Activated naive CD8-positive, alpha-beta T cell treated with anti-CD3 and anti-CD28 coated beads, Interleukin-2, amount 10 ng/mL, durations not matched to agents 7 days and 5 days (primary cell): ENCODE measurements at regions not wholly inside any gene's neighbourhood (a gene's known extent, or its start where the extent isn't known, plus 50 kb on each side); places are given as distances from the start of the nearest gene placed in this dataset.

Experiments used
- ATAC-seq: fragments of 150-1000 bp; cut with Tn5 transposase; one replicate; pipeline ENCODE4 v1.10.0; 2021; ENCODE audit warnings: low read depth, moderate library complexity
- POLR2A ChIA-PET: fragments of 350-600 bp; sonication (Branson Sonifier 250); formaldehyde crosslinking; loops from one replicate; lab custom pipeline; 2021; ENCODE audit warnings: antibody characterized with exemption; lab: Charles Lee
- DNase-seq: peaks from one replicate; pipeline ENCODE4 v3.0.0; 2021
- H3K27ac Mint-ChIP-seq: one replicate; pipeline ENCODE4 v1.8.0; 2022; ENCODE audit warnings: mild to moderate bottlenecking, mixed read lengths
- H3K27me3 Mint-ChIP-seq: one replicate; pipeline ENCODE4 v1.8.0; 2022; ENCODE audit warnings: mild to moderate bottlenecking, moderate library complexity, mixed read lengths
- H3K36me3 Mint-ChIP-seq: one replicate; pipeline ENCODE4 v1.8.0; 2021; ENCODE audit warnings: mild to moderate bottlenecking, mixed read lengths
- H3K4me1 Mint-ChIP-seq: one replicate; pipeline ENCODE4 v1.8.0; 2021; ENCODE audit warnings: mixed read lengths
- H3K4me3 Mint-ChIP-seq: one replicate; pipeline ENCODE4 v1.8.0; 2022; ENCODE audit warnings: mild to moderate bottlenecking, moderate library complexity, mixed read lengths
- H3K9me3 Mint-ChIP-seq: one replicate; pipeline ENCODE4 v1.8.0; 2021; ENCODE audit warnings: mixed read lengths

GRCh38 chr15:31245135-31245689 is 81.4 kb upstream of the KLF13 start:
- no peak overlapping the region for H3K4me3 Mint-ChIP-seq
- DNase-seq (no peak), ATAC-seq (no peak)
- H3K27ac Mint-ChIP-seq = peak overlapping the region; percentile 19
- no peaks in the 10 kb centered on the region for H3K36me3 Mint-ChIP-seq
- peaks cover 19% of the 10 kb centered on the region for H3K4me1 Mint-ChIP-seq
- POLR2A ChIA-PET = interaction anchor here (1.2 kb wide), 1 partner anchor 11 kb away, joined by 3 read pairs; no protein-coding TSS in a partner anchor
- H3K9me3 Mint-ChIP-seq = no peaks in the 10 kb centered on the region
- peaks cover 3% of the 10 kb centered on the region for H3K27me3 Mint-ChIP-seq

GRCh38 chr15:31245756-31246155 is 80.9 kb upstream of the KLF13 start:
- H3K9me3 Mint-ChIP-seq = no peaks in the 10 kb centered on the region
- H3K36me3 Mint-ChIP-seq = no peaks in the 10 kb centered on the region
- H3K4me3 Mint-ChIP-seq = no peak overlapping the region
- ATAC-seq (no peak), DNase-seq (no peak)
- peaks cover 17% of the 10 kb centered on the region for H3K4me1 Mint-ChIP-seq
- H3K27ac Mint-ChIP-seq = no peak overlapping the region
- peaks cover 8% of the 10 kb centered on the region for H3K27me3 Mint-ChIP-seq
- POLR2A ChIA-PET = interaction anchor here (1.2 kb wide), 1 partner anchor 11 kb away, joined by 3 read pairs; no protein-coding TSS in a partner anchor

- ATAC-seq (no peak), DNase-seq (no peak)
- Mint-ChIP-seq H3K4me3 (no peak overlapping the region), H3K4me1 (peaks cover 4% of the 10 kb centered on the region), H3K27me3 (peaks cover 13% of the 10 kb centered on the region), H3K36me3 (no peaks in the 10 kb centered on the region), H3K27ac (no peak overlapping the region), H3K9me3 (no peaks in the 10 kb centered on the region)
- POLR2A ChIA-PET = no interaction called here
Measured at GRCh38 chr15:31247404-31247803, 79.2 kb upstream of the KLF13 start.

- POLR2A ChIA-PET = no interaction called here
- no peaks in the 10 kb centered on the region for H3K36me3 Mint-ChIP-seq
- peaks cover 4% of the 10 kb centered on the region for H3K4me1 Mint-ChIP-seq
- H3K4me3 Mint-ChIP-seq = no peak overlapping the region
- DNase-seq (no peak), ATAC-seq (no peak)
- peak overlapping the region; percentile 65 for H3K27ac Mint-ChIP-seq
- peaks cover 16% of the 10 kb centered on the region for H3K27me3 Mint-ChIP-seq
- H3K9me3 Mint-ChIP-seq = no peaks in the 10 kb centered on the region
Measured at GRCh38 chr15:31248263-31248662, 78.4 kb upstream of the KLF13 start.

GRCh38 chr15:31248951-31249350 is 77.7 kb upstream of the KLF13 start:
- Mint-ChIP-seq H3K36me3 (no peaks in the 10 kb centered on the region), H3K27me3 (peaks cover 16% of the 10 kb centered on the region), H3K4me3 (no peak overlapping the region), H3K4me1 (peaks cover 4% of the 10 kb centered on the region), H3K27ac (no peak overlapping the region), H3K9me3 (no peaks in the 10 kb centered on the region)
- no peak for ATAC-seq
- POLR2A ChIA-PET = no interaction called here
- DNase-seq = no peak

- Mint-ChIP-seq H3K36me3 (no peaks in the 10 kb centered on the region), H3K9me3 (no peaks in the 10 kb centered on the region)
Measured at GRCh38 chr15:31250033-31250432, 76.6 kb upstream of the KLF13 start.

GRCh38 chr15:31251165-31251564 is 75.5 kb upstream of the KLF13 start:
- H3K36me3 Mint-ChIP-seq = no peaks in the 10 kb centered on the region
- ATAC-seq (no peak), DNase-seq (no peak)
- H3K27me3 Mint-ChIP-seq = peaks cover 13% of the 10 kb centered on the region
- H3K4me1 Mint-ChIP-seq = peaks cover 6% of the 10 kb centered on the region
- no peaks in the 10 kb centered on the region for H3K9me3 Mint-ChIP-seq
- no peak overlapping the region for H3K27ac Mint-ChIP-seq
- POLR2A ChIA-PET = no interaction called here
- no peak overlapping the region for H3K4me3 Mint-ChIP-seq

More at GRCh38 chr15:31250033-31250432, 76.6 kb upstream of the KLF13 start:
- Mint-ChIP-seq H3K27ac (no peak overlapping the region), H3K27me3 (peaks cover 14% of the 10 kb centered on the region), H3K4me1 (peaks cover 5% of the 10 kb centered on the region), H3K4me3 (no peak overlapping the region)
- POLR2A ChIA-PET = no interaction called here
- no peak for DNase-seq
- ATAC-seq = no peak

GRCh38 chr15:31252171-31252785 is 74.4 kb upstream of the KLF13 start:
- DNase-seq (no peak), ATAC-seq (no peak)
- Mint-ChIP-seq H3K27me3 (peaks cover 13% of the 10 kb centered on the region), H3K4me1 (peaks cover 14% of the 10 kb centered on the region), H3K27ac (no peak overlapping the region), H3K9me3 (no peaks in the 10 kb centered on the region), H3K4me3 (no peak overlapping the region), H3K36me3 (no peaks in the 10 kb centered on the region)
- POLR2A ChIA-PET = interaction anchor here (1.3 kb wide), 1 partner anchor 11 kb away, joined by 4 read pairs; no protein-coding TSS in a partner anchor

- DNase-seq (no peak), ATAC-seq (no peak)
- Mint-ChIP-seq H3K27me3 (peaks cover 13% of the 10 kb centered on the region), H3K4me3 (no peak overlapping the region), H3K4me1 (peaks cover 31% of the 10 kb centered on the region), H3K36me3 (peaks cover 4% of the 10 kb centered on the region), H3K27ac (no peak overlapping the region), H3K9me3 (no peaks in the 10 kb centered on the region)
- POLR2A ChIA-PET = interaction anchor here (0.8 kb wide), 1 partner anchor 9 kb away, joined by 3 read pairs; no protein-coding TSS in a partner anchor
Measured at GRCh38 chr15:31254431-31255175, 72.0 kb upstream of the KLF13 start.

GRCh38 chr15:31255176-31255510 is 71.5 kb upstream of the KLF13 start:
- POLR2A ChIA-PET = no interaction called here
- DNase-seq = no peak
- H3K4me1 Mint-ChIP-seq = peaks cover 31% of the 10 kb centered on the region
- H3K27me3 Mint-ChIP-seq = peaks cover 13% of the 10 kb centered on the region
- no peak for ATAC-seq
- H3K27ac Mint-ChIP-seq = no peak overlapping the region
- no peak overlapping the region for H3K4me3 Mint-ChIP-seq
- H3K9me3 Mint-ChIP-seq = no peaks in the 10 kb centered on the region
- peaks cover 4% of the 10 kb centered on the region for H3K36me3 Mint-ChIP-seq

- Mint-ChIP-seq H3K27ac (no peak overlapping the region), H3K4me3 (no peak overlapping the region), H3K27me3 (peaks cover 7% of the 10 kb centered on the region), H3K9me3 (no peaks in the 10 kb centered on the region), H3K36me3 (peaks cover 4% of the 10 kb centered on the region), H3K4me1 (peaks cover 31% of the 10 kb centered on the region)
- POLR2A ChIA-PET = interaction anchor here (1.0 kb wide), 1 partner anchor 11 kb away, joined by 3 read pairs; no protein-coding TSS in a partner anchor
- DNase-seq = no peak
- ATAC-seq = no peak
Measured at GRCh38 chr15:31255732-31256377, 70.8 kb upstream of the KLF13 start.

GRCh38 chr15:31256378-31257265 is 70.0 kb upstream of the KLF13 start:
- H3K27ac Mint-ChIP-seq = no peak overlapping the region
- H3K36me3 Mint-ChIP-seq = peaks cover 4% of the 10 kb centered on the region
- peaks cover 4% of the 10 kb centered on the region for H3K27me3 Mint-ChIP-seq
- no peaks in the 10 kb centered on the region for H3K9me3 Mint-ChIP-seq
- DNase-seq (no peak), ATAC-seq (no peak)
- peaks cover 36% of the 10 kb centered on the region for H3K4me1 Mint-ChIP-seq
- no peak overlapping the region for H3K4me3 Mint-ChIP-seq
- POLR2A ChIA-PET = interaction anchor here (1.0 kb wide), 1 partner anchor 12 kb away, joined by 3 read pairs; no protein-coding TSS in a partner anchor
